BJ (cell line): ENCODE measurements at regions not wholly inside any gene's neighbourhood (a gene's known extent, or its start where the extent isn't known, plus 50 kb on each side); places are given as distances from the start of the nearest gene placed in this dataset.

Source experiments
- CTCF ChIA-PET: fragments of 350-600 bp; formaldehyde crosslinking; extraction: SDS; loops from one replicate; lab custom pipeline; 2021; ENCODE audit warnings: antibody characterized with exemption, inconsistent platforms; lab: Yijun Ruan, JAX
- POLR2A ChIA-PET: fragments of 300-600 bp; sonication (Branson Sonifier 250); formaldehyde crosslinking; extraction: SDS; loops from one replicate; lab custom pipeline; 2021; ENCODE audit warnings: antibody characterized with exemption; lab: Charles Lee
- DNase-seq: peaks from one replicate; pipeline ENCODE4 v3.0.0-alpha.2; 2011; ENCODE audit warnings: low read depth
- H3K27me3 ChIP-seq: 2 replicates; pipeline ENCODE4 v1.6.0; 2011; ENCODE audit warnings: low read length; ENCODE audit not compliant: control insufficient read depth, insufficient read depth
- H3K36me3 ChIP-seq: 2 replicates; pipeline ENCODE4 v1.5.1; 2011; ENCODE audit warnings: low read length; ENCODE audit not compliant: control insufficient read depth, insufficient read depth
- H3K4me3 ChIP-seq: 2 replicates; pipeline ENCODE4 v1.5.1; 2011; ENCODE audit warnings: low read depth, mild to moderate bottlenecking, control low read depth, low read length
- CTCF ChIP-seq: IDR thresholded peaks from 2 replicates; pipeline ENCODE4 v1.5.1; 2011; ENCODE audit warnings: low read depth, mild to moderate bottlenecking, control low read depth, inconsistent platforms, low read length, moderate library complexity; ENCODE audit not compliant: insufficient read depth

DNA sequence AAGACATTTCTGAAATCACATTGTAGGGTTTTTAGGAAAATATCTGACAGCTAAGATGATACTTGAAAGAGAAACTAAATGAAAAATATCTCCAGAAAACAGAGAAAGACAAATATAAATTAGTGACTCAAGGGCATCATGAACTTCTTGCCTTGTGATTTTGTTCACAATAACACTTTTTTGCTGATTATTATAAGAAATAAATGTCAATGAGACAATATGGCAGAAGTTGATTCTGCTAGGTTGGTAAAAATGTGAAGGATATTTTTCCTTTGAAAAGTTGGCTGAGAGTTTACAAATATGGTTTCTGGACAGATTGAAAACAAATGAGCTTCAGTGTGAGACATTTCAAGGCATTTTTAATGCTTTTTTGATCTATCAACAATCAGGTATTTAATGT lies 1631.2 kb upstream of the ACVR2A start:
- no peak for TF ChIP-seq CTCF
- Histone ChIP-seq H3K4me3 (no peak overlapping the region), H3K27me3 (no peaks in the 10 kb centered on the region), H3K36me3 (no peaks in the 10 kb centered on the region)
- no peak for DNase-seq
- ChIA-PET CTCF (no interaction called here), POLR2A (no interaction called here)

DNA sequence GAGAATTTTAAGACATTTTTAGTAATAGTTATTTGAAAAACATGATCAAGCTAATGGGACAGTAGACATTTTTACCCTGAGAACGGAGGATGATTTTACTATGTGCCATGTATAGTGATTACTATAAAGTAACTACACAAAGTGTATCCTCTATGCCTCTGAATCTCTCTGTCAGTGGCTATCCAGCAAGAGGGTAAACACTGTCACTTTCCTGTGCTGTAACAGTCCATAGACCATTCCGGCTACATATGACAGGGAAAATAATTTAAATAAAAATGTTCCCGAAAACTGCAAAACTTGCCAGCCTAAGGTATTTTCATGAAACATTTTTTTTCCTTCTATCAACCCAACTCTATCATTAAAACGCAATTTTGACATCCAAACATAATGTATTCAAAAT lies 1632.2 kb upstream of the ACVR2A start:
- H3K36me3 ChIP-seq = no peaks in the 10 kb centered on the region
- POLR2A ChIA-PET = no interaction called here
- CTCF ChIA-PET = interaction anchor here (0.6 kb wide), 1 partner anchor 31 kb away, joined by 3 read pairs; no protein-coding TSS in a partner anchor
- H3K4me3 ChIP-seq = no peak overlapping the region
- no peak for TF ChIP-seq CTCF
- no peaks in the 10 kb centered on the region for H3K27me3 ChIP-seq
- no peak for DNase-seq

GRCh38 chr2:146209842-146210275 lies 1635.0 kb upstream of the ACVR2A start:
- CTCF ChIA-PET = no interaction called here
- no peak for TF ChIP-seq CTCF
- no peaks in the 10 kb centered on the region for H3K36me3 ChIP-seq
- no peak overlapping the region for H3K4me3 ChIP-seq
- DNase-seq = no peak
- no peaks in the 10 kb centered on the region for H3K27me3 ChIP-seq
- POLR2A ChIA-PET = no interaction called here

DNA sequence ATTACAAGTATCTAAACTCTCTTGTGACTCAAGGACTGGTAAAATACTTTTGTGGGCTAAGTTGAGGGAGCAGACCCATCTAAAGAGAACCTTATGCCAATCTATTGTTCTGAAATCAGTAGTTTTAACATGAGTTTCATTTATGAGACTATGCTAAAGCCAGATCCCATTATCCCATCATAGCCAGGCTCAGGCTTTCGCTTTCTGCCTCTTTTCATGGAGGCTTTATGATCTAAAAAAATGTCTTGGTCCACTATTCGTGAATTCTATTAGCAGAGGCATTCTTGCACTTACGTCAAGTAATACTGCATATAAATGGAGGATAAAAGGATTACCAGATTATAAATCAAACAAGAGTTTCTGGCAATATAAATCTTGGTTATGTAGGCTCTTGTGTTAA lies 1636.9 kb upstream of the ACVR2A start:
- Histone ChIP-seq H3K4me3 (no peak overlapping the region), H3K27me3 (no peaks in the 10 kb centered on the region), H3K36me3 (no peaks in the 10 kb centered on the region)
- no peak for DNase-seq
- TF ChIP-seq CTCF = no peak
- CTCF ChIA-PET = no interaction called here
- POLR2A ChIA-PET = no interaction called here

DNA sequence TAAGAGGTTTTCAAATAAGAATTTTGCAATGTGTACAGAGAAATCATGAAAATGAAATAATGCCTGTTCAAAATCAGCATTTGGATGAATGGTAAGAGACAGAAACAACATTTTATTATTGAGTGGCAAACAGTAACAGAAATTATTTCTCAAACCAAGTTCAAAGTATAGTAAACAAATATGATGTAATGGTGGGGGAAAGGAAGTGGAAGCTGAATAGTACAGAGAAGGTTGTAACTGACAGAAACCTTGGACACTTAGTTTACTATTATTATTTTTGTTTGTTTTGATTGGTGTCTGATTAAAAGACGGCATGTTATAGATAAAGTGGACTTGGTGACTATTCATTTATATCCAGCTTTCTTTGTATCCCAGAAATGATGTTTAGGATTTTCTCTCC lies 1637.4 kb upstream of the ACVR2A start:
- H3K27me3 ChIP-seq = no peaks in the 10 kb centered on the region
- H3K36me3 ChIP-seq = no peaks in the 10 kb centered on the region
- TF ChIP-seq CTCF = no peak
- ChIA-PET POLR2A (no interaction called here), CTCF (no interaction called here)
- no peak overlapping the region for H3K4me3 ChIP-seq
- DNase-seq = no peak
